ENCODE measurements at regions not wholly inside any gene's neighbourhood (a gene's known extent, or its start where the extent isn't known, plus 50 kb on each side); places are given as distances from the start of the nearest gene placed in this dataset.

DNA sequence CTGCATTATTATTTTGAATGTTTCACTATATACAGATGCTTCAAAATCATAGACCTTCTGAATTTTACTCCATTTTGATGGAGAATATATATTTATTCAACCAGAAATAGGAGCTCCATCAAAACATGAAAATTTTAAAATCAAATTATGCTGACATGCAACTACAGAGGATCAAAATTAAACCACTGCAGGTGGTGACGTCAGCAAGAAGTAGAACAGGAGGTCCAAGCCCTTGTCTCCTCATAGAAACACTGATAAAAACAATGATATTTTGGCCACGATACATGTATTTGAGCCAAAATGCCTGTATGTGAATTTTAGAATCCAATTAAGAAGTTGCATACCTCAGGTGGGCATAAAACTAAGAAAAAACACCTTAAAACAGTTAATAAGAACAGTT is 236.6 kb upstream of the FBXL7 start:
- DNase-seq (ENCODE audit: low read depth in 2 of 2) = no peak

DNA sequence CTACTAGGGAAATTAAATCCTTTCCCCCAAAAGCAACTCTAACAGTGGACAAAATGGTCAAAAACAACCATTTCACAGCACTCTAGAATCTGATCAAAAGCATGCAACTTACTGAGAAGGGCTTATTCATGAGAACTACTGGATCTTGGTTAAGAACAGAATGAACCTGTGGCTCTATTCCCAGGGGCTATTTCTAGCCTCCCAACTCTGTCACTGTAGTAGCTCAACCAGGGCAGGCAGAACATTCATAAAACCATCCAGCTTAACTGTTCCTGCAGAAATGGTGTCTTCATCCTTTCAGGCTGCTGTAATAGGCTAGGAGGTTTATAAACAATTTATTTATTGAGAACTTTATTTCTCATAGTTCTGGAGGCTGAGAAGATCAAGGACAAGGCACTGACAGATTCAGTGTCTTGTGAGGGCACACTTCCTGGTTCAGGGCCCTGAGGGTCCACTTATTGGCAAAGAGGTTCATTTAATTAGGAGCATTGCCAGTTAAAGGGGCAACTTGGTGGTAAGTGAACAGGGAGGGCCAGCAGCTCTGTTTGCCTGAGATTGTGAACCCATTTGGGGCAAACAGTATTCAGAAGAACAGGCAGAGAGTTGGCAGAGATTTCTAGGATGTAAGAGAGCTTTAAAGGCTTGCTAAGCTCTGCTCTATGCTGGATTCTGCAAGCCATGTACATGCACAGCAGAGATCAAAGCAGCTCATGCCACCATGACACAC is 238.5 kb upstream of the FBXL7 start:
- DNase-seq (ENCODE audit: low read depth in 2 of 2) = no peak

DNA sequence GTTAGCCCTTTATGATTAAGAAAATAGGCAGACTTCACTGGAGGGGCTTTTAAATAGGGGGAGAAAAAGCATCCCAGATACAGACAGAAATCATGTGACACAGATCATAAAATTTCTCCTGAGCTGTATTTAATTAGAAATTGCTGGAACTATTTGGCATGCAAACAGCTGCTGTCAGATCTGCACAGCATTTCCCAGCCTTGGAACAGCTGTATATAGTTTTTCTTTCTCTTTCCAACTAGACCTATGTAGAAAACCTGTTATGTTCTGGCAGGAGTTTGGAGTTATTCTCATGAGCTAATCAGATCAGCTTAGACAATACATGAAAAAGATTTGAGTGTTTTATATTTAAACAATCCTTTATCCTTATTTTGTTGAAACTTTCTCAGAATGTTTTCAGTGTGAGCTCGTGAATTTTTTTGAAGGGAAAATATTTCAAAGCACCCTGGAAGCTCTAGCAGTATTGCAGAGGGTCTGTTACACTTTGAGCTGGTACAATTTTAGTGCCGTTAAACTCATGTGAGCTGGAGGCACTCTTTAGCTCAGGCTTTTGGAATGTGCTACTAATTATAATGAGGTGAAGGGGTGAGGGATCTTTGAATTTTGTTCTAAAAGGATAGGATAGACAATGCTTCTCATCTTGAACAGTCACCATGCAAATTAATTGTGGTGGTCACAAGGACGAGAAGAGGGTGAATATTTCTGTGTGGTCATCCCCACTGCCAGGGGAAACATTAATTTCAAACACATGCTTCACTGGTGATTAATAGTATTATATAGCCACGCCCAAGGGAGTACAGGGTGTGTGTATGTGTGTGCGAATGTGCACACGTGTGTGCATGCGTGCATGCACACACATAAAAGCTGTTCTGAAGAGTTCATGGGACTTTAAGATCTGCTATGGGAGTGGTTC is 239.4 kb upstream of the FBXL7 start:
- DNase-seq (ENCODE audit: low read depth in 2 of 2) = no peak

DNA sequence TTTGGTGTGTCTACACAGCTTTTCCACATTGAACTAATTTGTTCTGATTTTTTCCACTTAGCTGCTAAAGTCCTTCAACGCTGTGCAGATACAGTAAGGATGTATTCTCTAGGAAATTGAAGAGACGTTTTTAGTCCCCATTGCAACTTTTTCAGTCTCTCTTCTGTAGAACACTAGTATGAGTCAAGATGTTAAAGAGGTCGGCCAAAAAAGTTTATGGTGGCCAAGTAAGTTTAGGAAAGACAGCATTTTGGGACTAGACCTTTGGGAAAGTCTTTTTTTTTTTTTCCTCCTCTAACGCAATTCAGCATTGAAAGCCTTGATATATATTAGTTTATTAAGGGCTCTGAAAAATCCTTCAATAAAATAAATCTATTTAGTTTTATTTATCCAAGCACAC is 243.5 kb upstream of the FBXL7 start:
- no peak for DNase-seq (ENCODE audit: low read depth in 2 of 2)

DNA sequence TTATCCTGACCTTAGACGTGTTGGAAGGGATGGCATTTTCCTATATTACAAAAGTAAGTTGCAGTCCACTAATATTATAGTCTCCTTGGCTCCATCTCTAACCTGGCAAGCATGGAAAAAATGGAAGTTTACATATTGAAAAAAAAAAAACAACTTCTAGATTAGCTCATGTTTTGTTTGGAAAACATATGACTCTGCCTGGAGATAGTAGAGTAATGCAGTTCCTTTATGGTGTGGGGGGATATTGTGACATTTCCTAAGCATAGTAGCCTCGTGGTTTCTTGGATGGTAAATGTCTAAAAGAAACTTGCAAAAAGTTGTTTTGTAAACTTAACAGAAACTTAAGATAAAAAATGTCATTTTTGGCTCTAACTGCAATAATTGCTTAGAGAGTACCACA is 244.4 kb upstream of the FBXL7 start:
- DNase-seq (ENCODE audit: low read depth in 2 of 2) = no peak

DNA sequence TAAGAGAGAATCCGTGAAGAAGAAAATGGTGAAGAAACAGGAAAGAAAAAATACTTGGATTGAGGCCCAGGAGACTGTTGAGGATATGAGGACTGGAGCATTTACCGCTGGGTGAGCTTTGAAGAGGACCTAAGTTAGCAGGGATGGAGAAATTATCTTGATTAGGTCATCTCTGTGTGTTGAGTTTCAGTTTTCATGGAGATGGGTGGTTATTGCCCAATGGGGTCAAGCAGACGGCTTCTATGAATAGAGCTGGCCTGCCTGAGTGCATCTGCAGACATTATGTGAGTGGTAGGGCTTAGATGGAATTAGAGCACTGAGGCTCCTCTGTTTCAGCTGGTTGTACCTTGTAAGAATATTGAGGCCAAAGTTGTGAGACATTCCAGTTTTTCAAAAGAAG is 245.4 kb upstream of the FBXL7 start:
- no peak for DNase-seq (ENCODE audit: low read depth in 2 of 2)

DNA sequence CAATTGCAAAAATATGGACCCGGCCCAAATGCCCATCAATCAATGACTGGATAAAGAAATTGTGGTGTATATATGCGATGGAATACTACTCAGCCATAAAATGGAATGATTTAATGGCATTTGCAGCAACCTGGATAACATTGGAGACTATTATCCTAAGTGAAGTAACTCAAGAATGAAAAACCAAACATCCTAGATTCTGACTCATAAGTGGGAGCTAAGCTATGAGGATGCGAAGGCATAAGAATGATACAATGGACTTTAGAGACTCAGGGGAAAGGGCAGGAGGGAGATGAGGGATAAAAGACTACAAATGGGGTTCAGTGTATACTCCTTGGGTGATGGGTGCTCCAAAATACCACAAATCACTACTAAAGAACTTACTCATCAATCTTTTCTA is 247.6 kb upstream of the FBXL7 start:
- no peak for DNase-seq (ENCODE audit: low read depth in 2 of 2)

DNA sequence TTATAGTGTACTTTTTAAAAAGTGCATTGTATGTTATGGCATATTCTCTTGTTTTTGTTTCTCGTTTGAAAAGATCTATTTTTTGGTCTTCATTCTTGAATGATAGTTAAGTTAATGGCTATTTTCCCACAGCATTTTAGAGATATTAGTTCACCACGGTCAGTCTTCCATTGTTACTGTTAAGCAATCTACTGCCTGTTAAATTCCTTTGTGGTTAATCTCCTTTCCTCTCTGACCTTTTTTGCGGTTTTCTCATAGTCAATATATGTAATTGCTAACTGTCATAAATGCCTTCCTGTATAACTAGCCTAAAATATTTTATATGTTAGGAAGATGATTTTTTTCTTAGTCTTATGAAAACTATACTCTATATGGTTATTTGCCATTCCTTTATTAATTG is 250.8 kb upstream of the FBXL7 start:
- no peak for DNase-seq (ENCODE audit: low read depth in 2 of 2)

DNA sequence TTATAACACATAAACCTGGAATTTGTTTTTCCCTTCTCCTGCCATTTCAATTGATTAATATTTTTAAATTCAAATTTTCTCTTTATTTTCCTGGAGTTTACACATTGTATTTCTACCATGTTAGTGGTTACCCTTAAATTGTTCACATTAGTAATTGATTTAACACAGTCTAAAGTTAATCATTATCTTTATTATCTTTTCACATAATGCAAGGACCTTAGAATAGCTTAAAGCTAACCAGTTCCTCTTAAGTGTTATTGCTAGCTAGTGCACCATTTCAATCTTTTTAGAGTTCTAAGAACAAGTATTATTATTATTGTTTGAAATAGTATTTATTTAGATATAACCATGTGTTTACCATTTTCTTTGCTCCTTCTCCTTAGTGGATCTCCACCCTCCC is 251.2 kb upstream of the FBXL7 start:
- no peak for DNase-seq (ENCODE audit: low read depth in 2 of 2)

DNA sequence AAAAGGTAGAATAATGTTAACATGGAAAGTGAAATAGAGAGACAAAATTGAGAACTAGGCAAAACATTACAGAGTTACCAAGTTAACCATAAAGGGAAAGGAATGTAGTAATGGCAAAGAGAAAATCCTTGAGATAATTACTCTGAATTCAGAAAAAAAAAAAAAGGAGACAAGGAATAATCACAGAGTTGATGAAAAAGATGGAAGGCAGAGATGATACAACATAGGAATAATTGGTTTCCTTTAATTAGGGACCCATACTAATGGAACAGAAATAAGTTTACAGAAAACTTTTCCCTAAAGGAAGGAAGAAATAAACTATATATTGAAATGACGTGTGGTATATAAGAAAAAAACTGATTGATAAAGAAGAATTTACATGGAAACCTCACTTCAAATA is 254.1 kb upstream of the FBXL7 start:
- no peak for DNase-seq (ENCODE audit: low read depth in 2 of 2)

DNA sequence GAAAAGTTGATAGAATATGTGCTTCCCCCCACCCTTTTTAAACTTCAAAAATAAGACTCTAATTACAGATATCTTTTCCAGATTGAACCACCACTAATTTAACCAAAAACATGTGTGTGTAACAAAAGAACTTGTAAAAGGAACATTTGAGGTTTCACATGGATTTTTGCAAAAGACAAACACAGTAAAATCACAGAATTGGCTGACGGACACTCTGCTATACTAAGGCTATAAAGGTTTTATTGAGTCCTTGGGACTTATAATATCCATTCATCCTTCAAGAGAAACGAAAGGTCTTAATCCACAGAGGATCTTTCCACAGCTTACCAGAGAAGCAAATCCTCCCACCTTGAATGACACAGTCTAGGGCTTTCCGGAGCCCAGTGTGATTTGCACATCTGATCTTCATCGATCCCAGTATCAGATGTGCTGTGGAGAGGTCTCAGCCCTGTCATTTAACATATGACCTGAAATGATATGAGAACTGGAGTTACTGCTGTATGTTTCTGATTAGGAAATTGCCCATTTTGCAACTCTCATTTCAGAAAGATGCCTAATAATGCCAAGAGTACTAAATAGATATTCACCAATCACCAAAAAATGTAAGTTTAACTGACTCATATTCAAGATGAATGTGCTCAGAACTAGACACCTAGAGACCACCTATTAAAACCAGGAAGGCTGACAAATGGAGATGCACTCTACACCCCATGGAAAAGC is 256.5 kb upstream of the FBXL7 start:
- DNase-seq (ENCODE audit: low read depth in 2 of 2) = no peak

DNA sequence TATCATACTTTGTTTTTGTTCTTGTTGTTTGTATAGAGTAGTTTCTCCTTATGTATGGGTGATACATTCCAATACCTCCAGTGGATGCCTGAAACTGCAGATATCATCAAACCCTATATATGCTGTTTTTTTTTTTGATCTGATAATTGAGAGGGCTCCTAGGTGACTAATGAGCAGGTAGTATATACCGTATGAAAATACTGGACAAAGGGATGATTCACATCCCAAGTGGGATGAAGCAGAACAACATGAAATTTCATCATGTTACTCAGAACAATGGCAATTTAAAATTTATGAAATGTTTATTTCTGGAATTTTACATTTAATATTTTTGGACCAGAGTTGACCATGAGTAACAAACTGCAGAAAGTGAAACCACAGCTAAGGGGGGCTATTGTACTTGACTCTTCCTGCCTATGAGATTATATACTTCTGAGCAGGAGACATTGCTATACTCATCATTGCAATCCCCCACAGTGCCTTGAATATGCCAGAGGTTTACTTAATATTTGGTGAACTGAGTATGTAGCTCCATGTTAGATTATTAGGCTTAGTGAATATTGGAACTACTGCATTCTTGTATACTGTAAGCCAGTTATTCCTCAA is 258.7 kb upstream of the FBXL7 start:
- DNase-seq (ENCODE audit: low read depth in 2 of 2) = no peak

DNA sequence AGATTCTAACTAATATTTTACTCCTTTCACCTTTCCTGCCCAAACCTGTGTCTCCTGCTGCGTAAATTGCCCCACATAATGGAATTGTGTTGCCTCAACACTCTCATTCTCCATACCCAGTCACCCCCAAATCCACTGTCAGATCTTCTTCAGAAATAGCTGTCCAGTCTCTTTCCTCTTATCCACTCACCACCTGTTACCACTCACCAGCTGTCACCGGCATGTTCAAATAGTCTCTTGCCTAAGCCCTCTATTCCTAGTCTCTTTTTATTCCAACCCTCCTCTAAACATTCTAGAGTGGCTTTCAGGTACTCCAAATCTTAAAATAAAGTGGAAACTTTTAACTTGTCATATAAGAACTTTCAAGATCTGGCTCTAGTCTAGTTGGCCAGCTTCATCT is 262.0 kb upstream of the FBXL7 start:
- no peak for DNase-seq (ENCODE audit: low read depth in 2 of 2)

DNA sequence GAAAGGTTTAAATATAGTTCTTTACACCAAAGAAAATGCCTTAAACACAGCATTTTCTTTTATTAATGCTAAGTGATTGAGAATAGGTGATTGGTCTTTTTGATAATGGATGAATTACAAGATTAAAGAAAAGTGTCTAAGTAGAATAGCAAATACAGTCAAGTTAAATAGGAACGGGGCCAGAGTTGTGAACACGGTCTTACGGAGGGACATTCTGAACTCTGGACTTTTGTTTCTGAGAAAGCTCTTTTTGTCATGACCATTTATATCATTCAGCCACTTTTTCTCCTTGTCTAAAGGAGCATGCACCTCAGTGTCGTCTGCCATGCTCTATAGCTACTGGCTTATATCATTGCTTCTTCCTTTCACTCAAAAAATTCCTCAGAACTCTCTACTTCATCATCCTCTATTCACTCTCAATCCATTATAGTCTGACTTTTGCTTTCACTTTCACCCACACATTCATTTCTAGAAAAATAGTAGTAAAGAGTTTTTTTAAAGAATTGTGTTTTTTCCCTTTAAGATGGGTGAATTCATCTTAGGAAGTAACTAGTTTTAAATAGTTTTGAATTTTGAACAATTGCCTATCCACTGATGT is 263.0 kb upstream of the FBXL7 start:
- no peak for DNase-seq (ENCODE audit: low read depth in 2 of 2)

DNA sequence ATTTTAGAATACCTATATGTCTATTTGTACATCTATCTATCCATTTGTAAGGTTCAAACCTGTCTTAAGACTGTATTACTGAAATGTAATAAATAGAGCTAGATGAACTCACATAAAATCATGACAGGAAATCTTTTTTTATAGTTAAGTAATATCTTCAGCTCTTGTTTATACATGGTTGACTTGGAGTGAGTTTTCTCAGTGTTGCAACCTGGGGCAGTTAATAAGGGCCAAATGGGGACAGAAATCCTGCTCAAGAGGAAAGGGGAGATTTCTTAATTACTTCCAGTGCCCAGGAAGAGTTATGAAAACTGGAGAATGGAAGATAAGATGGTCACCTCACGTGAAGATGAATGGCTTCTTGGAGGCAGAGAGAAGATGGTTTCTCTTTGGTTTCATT is 265.1 kb upstream of the FBXL7 start:
- no peak for DNase-seq (ENCODE audit: low read depth in 2 of 2)

DNA sequence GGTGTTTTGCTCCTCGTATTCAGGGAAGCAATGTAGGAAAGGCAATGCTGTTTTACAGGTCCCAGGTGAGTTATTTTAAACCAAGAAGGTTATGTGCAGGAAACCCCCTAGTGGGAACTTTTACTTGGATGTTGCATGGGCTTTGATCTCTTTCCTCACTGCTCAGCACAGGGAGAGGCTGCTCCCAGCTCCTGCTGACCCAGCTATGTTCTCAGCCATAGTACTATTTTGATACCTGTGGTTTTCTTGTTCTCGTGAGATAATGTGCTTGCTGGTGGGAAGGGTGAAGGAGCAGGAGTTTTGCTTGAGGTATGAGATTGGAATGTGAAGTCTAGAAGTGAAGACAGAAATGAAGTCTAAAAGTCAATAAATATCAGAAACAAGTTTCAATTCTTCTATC is 265.6 kb upstream of the FBXL7 start:
- no peak for DNase-seq (ENCODE audit: low read depth in 2 of 2)

DNA sequence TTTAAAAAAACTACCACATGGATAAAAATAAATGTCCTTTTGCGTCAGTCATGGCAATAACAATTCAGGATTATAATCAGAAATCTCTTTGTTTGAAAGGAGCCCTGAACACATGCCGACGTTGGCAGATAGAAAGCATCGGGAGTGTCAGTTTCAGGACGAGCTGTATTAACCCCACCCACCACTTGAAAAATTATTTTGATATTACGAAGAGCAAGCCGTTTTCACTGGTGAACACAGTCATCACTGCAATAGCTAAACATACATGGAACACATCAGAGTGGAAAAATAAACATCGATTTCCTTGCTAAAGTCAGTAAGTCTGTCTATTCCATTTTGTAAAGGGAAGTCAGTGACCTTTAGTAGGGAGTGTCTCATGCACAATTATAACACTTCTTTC is 266.4 kb upstream of the FBXL7 start:
- DNase-seq (ENCODE audit: low read depth in 2 of 2) = no peak

DNA sequence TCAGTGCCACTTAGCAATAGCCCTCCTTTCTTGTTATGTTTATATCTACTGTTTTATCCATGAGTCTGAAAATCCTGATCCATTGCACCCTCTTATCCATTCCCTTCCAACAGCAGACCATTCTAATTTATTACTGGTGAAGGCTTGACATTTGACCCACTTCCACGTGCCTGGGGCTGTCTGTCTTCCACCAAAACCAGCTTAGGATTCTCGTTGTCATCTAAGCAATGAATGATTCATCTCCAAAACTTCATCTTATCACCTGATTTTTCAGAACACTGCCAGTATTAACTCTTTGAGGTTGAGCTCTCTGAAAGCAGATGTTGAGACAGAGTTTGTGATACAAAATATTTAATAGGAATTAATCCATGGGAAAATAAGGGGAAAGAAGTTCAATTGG is 277.8 kb upstream of the FBXL7 start:
- DNase-seq (ENCODE audit: low read depth in 2 of 2) = no peak

DNA sequence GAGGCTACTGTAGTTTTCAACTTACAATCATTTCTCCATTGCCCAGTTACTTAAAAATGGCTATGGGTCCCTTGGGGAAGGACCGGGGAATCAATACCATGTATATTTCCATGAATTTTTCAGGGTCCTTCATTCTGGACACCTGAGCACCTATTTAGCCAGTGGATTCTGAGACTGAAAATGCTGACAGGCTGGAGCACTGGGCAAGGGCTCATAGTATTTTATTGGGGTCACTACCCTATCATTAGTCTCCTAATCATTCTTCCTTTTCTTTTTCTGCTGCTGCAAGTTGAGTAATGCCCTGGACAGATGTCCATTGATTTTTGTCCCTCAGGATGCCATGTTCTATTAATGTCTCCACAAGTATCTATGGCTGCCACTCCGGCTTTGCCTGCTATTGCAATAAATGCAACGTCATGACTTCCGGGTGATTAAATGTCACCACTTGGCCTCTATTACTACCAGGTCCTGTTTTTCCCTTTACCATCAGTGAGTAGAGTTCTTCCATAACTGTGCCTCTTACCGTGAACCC is 279.3 kb upstream of the FBXL7 start:
- no peak for DNase-seq (ENCODE audit: low read depth in 2 of 2)

DNA sequence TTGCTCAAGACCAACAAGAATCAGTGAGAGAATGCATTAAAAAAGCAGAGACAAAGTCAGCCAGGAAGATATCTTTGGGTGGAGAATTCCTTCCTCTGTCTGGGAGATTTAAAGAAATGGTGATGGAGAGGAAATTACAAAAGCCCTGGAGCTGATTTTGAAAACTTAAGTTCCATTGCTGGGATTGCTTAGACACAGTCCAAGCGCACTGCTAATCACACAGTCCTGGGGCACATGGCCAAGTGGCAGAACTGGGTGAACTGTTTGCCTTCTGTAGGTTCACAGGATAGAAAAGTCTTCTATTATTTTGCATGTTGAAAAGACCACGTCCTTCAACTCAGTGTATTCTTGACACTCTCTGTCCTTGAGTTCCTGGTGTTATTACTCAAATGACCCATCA is 284.9 kb upstream of the FBXL7 start:
- DNase-seq (ENCODE audit: low read depth in 2 of 2) = no peak

DNA sequence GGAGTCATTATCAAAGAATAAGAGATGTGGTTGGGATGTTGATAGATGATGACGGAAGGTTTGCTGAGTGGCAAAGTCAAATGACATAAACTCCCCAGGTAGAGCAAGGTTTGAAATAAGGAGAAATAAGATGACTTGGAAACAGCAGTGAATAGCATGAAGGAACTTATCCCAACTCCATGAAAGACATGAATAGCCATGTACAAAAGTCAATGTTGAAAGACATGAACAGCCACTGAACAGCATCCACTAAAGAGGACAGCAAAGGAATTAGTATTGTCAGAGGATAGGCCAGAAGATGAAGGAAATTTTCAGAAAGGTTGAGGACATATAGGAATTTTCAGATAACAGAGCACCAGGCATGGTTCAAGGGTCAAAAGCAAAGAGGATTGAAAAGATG is 286.0 kb upstream of the FBXL7 start:
- DNase-seq (ENCODE audit: low read depth in 2 of 2) = no peak

Measured in stimulated activated CD4-positive, alpha-beta T cell treated with anti-CD3 and anti-CD28 coated beads, Interleukin-1b, Interleukin-23, amount 100 ng/mL, for 1 hour (primary cell).